GM19324 (cell line): ENCODE measurements at regions not wholly inside any gene's neighbourhood (a gene's known extent, or its start where the extent isn't known, plus 50 kb on each side); places are given as distances from the start of the nearest gene placed in this dataset.
"Not testable (repeated sequence)": the region's sequence is repeated elsewhere in the genome, so short reads cannot be mapped to it uniquely, and the experiment has no call there.

ENCODE experiments used
- ATAC-seq: cut with Tn5 transposase; IDR thresholded peaks from one replicate; pipeline ENCODE4 v1.9.1; 2021; ENCODE audit warnings: mild to moderate bottlenecking, moderate library complexity; ENCODE audit not compliant: unreplicated experiment, low FRiP score

GRCh38 chr14:89056394-89056793, 231.9 kb downstream of the TTC8 start:
- ATAC-seq = no peak

GRCh38 chr14:89058697-89059096, 234.2 kb downstream of the TTC8 start:
- no peak for ATAC-seq

- ATAC-seq = no peak
Measured at GRCh38 chr14:89060191-89060590, 235.7 kb downstream of the TTC8 start.

DNA sequence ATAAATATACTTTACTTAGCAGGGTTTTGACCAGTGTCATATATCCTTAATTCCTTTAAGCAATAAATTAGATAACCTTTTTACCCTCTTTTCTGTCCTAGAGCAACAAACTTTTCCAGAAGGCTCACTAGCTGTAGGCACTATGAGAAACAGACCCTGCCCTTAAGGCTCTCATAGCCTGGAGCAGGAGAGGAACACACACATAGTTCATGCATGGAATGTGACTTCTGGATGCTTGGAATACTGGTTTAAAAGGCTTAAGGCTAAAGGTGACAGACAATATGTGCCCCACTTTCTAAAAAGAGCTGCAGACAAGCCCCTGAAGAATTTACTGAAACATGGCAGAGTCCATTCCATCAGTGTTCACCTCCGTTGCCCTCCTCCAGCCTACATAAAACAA, 237.2 kb downstream of the TTC8 start:
- ATAC-seq = no peak

- ATAC-seq = no peak
Measured at GRCh38 chr14:89065879-89066278, 241.4 kb downstream of the TTC8 start.

- ATAC-seq = no peak
Measured at GRCh38 chr14:89067293-89067972, 243.0 kb downstream of the TTC8 start.

GRCh38 chr14:89078021-89078795, 253.8 kb downstream of the TTC8 start:
- no peak for ATAC-seq

DNA sequence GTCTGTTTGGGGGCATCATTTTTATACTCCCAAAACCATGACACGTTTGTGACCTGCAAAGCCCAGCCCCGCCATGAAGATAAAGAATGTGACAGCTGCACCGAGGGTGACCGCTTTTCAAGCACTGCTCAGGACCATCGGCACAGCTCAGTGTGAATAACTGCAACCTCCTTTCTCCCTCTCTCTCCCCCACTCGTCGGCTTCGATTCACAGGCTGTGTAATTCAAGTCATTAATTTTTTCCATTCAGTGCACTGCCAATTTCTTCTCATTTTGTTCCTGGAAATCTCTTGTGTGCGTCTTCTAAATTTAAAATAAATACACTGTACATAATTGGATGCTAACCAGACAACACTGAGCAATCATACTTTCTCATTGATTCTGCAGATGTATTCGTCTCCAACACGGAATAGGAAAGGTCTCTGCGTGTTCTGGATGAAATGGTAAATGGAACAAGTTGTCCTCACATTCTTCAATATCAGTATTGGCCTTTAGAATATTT, 260.8 kb downstream of the TTC8 start:
- no peak for ATAC-seq

DNA sequence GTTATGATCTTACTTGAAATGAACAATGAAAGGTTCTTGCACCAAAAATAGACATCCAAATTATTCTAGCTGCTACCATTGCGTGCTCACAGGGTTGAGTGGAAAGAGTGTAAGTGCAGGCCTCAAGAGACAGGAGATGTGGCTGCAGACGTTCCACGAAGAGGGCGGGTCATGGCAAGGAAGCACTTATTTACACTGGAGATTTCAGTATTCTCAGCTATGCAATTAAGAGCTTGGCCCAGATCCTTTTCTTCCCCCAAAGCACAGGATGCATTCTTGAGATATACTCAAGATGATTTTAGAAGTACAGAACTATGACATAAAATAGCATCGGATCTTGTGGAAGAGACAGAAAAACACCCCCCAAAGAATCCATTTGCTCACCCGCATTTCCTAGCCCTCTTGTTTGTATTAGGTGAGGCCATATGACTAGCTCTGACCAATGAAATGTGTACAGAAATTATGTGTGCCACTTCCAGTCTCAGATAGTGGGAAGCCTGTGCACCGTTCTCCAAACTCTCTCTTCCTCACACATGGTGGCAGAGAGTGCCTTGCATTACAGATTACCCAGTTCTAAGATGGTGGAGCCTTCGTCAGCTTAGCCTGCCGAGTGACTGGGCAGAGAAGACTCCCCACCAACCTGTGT, 261.4 kb downstream of the TTC8 start:
- no peak for ATAC-seq

DNA sequence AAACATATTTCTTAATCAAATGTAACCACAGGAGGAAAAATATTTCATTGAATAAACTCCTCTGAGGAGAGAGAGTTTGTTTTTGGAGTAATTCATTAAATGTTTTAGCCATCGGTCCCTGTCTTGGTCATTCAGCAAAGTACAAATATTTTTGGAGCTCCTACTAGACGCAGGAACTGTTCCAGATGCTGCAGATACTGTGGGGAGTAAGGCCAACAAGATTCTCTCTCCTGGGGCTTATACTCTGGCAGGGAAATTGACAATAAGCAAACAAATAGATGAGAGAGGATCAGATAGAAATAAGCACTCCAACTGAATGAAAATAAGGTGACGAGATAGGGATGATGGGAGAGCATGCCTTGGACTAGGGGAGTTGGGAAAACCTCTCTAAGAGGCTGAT, 264.1 kb downstream of the TTC8 start:
- no peak for ATAC-seq

GRCh38 chr14:89089330-89089729, 264.9 kb downstream of the TTC8 start:
- no peak for ATAC-seq

- ATAC-seq = no peak
Measured at GRCh38 chr14:89091781-89092180, 267.3 kb downstream of the TTC8 start.

GRCh38 chr14:89093083-89093730, 268.8 kb downstream of the TTC8 start:
- no peak for ATAC-seq

DNA sequence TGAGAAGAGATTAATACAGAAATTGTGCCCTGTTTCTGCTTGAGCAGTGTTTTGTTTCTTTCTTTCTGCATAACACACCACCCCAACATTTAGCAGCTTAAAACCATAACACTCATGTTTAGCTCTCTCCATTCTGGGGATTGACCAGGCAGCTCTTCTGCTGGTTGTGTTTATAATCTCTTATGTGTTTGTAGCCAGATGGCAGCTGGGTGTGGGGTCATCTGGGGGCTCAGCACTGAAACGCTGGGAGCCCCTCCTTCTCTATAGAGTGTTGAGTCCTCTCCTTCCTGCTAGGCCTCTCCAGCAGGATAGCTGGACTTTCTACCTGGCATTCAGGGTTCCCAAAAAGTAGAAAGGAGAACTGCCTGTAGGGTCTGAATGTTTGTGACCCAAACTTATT, 270.6 kb downstream of the TTC8 start:
- no peak for ATAC-seq

DNA sequence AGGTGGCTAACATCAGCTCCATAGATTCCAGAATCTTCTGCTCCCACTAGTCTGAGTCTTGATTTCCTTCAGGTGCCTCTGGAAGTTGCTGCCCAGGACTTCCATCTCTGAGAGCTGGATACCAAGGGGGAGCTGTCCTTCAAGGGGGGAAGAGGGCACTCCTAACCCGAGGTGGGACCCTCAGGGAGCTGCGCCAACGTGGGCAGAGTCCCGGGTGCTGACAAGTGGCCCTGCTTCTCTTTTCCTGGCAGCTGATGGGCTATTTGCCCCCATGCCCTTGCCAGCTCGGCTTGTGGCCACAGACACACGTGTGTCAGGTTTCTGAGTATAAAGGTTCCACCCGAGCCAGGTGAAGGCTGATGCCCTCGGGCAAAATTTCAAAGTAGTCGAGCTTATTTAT, 272.5 kb downstream of the TTC8 start:
- ATAC-seq = no peak

GRCh38 chr14:89098254-89098653, 273.8 kb downstream of the TTC8 start:
- no peak for ATAC-seq

DNA sequence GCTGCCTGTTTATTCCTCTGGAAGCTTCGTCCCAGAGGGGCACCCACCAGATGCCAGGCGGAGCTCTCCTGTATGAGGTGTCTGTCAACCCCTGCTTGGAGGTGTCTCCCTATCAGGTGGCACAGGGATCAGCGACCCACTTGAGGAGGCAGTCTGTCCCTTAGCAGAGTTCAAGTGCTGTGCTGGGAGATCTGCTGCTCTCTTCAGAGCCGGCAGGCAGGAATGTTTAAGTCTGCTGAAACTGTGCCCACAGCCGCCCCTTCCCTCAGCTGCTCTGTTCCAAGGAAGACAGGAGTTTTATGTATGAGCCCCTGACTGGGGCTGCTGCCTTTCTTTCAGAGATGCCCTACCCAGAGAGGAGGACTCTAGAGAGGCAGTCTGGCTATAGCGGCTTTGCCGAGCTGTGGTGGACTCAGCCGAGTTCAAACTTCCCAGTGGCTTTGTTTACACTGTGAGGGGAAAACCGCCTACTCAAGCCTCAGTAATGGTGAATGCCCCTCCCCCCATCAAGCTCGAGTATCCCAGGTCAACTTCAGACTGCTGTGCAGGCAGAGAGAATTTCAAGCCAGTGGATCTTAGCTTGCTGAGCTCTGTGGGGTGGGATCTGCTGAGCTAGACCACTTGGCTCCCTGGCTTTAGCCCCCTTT, 279.8 kb downstream of the TTC8 start:
- ATAC-seq = not testable (repeated sequence)

DNA sequence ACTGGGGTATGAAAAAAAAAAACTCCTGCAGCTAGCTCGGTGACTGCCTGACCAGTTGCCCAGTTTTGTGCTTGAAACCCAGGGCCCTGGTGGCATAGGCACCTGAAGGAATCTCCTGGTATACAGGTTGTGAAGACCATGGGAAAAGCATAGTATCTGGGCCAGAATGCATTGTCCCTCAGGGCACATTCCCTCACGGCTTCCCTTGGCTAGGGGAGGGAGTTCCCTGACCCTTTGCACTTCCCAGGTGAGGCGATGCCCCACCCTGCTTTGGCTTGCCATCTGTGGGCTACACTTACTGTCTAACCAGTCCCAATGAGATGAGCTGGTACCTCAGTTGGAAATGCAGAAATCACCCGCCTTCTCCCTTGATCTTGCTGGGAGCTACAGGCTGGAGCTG, 280.4 kb downstream of the TTC8 start:
- ATAC-seq = not testable (repeated sequence)
